Natural killer cell (primary cell): ENCODE measurements at regions not wholly inside any gene's neighbourhood (a gene's known extent, or its start where the extent isn't known, plus 50 kb on each side); places are given as distances from the start of the nearest gene placed in this dataset.

Experiments used
- ATAC-seq, 3 donors: fragments of 150-1000 bp in 2 of 3; fragments of 200-7000 bp in 1 of 3; cut with Tn5 transposase; 1 replicate in 1 of 3; 2 replicates in 2 of 3; pipeline ENCODE4 v1.10.0; 2021; ENCODE audit warnings: mild to moderate bottlenecking in 2 of 3, moderate library complexity in 2 of 3
- DNase-seq, 2 donors: peaks; one replicate each; pipeline versions ENCODE4 v3.0.0 to v3.0.0-alpha.2; 2013 to 2021; ENCODE audit warnings: mixed read lengths in 1 of 2
- H3K27ac ChIP-seq: one replicate; pipeline ENCODE4 v1.5.1; 2013; ENCODE audit warnings: mild to moderate bottlenecking, low read length
- H3K27me3 ChIP-seq: one replicate; pipeline ENCODE4 v1.6.1; 2013; ENCODE audit warnings: low read length; ENCODE audit not compliant: control insufficient read depth, insufficient read depth
- H3K36me3 ChIP-seq: one replicate; pipeline ENCODE4 v1.6.1; 2013; ENCODE audit warnings: low read length; ENCODE audit not compliant: control insufficient read depth, insufficient read depth
- H3K4me1 ChIP-seq: one replicate; pipeline ENCODE4 v1.6.1; 2013; ENCODE audit warnings: low read length; ENCODE audit not compliant: control insufficient read depth, insufficient read depth
- H3K4me3 ChIP-seq: one replicate; pipeline ENCODE4 v1.5.1; 2013; ENCODE audit warnings: low read length
- H3K9me3 ChIP-seq: one replicate; pipeline ENCODE4 v1.6.1; 2013; ENCODE audit warnings: low read length; ENCODE audit not compliant: control insufficient read depth, insufficient read depth
- H3K27ac Mint-ChIP-seq, 2 donors: one replicate each; pipeline ENCODE4 v1.8.0; 2022; ENCODE audit warnings: mild to moderate bottlenecking in 2 of 2, mixed read lengths in 2 of 2, moderate library complexity in 1 of 2
- H3K27me3 Mint-ChIP-seq, 2 donors: one replicate each; pipeline ENCODE4 v1.8.0; 2022; ENCODE audit warnings: low read depth in 2 of 2, mixed read lengths in 2 of 2
- H3K36me3 Mint-ChIP-seq: one replicate; pipeline ENCODE4 v1.8.0; 2022; ENCODE audit warnings: mixed read lengths
- H3K4me1 Mint-ChIP-seq, 2 donors: one replicate each; pipeline ENCODE4 v1.8.0; 2022; ENCODE audit warnings: mixed read lengths in 2 of 2
- H3K4me3 Mint-ChIP-seq: one replicate; pipeline ENCODE4 v1.8.0; 2022; ENCODE audit warnings: mild to moderate bottlenecking, moderate library complexity, mixed read lengths
- H3K9me3 Mint-ChIP-seq, 2 donors: one replicate each; pipeline ENCODE4 v1.8.0; 2022; ENCODE audit warnings: mixed read lengths in 2 of 2
- WGBS: methylation state at CpG from one replicate; pipeline ENCODE4 v1.1.7; 2013; ENCODE audit warnings: missing lambda C conversion rate; ENCODE audit not compliant: insufficient coverage; 5-methylcytosine and 5-hydroxymethylcytosine counted together
- intact Hi-C: fragments of 100-400 bp; cut with micrococcal nuclease; formaldehyde crosslinking; loops from one replicate; pipeline ENCODE4 v1.14.2; 2022
- TF ChIP-seq, protein P1 (sequence below): fragments of 200-600 bp; IDR thresholded peaks from one replicate; pipeline ENCODE4 v1.8.0; 2022; ENCODE audit warnings: antibody characterized with exemption

DNA sequence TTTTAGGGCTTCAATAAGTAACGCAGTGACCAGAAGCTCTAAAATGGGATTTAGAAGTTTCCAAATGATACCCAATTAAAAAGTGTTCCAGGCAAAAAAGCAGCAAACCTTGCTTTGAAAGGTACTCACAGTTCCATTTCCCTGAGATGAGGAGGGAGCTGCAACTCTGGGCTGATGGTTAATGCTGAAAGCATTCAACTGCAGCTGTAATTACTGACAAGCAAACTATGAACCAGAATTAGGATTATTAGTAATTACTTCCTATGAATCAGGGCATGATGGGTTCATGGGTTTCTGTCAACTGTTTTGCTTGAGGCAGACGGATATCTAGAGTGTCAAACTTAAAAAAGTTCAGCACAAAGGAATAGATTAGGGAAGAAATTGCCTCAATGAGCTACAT lies 357.4 kb downstream of the STIM2 start:
- no peaks in the 10 kb centered on the region for H3K4me1 ChIP-seq
- no peak overlapping the region for H3K4me3 Mint-ChIP-seq
- H3K4me3 ChIP-seq, result no peak overlapping the region
- ATAC-seq, result no peak
- no peak for DNase-seq
- WGBS, result 66% methylated on average over 2 of the region's 2 CpGs
- H3K36me3 Mint-ChIP-seq, result no peaks in the 10 kb centered on the region
- intact Hi-C loops, result no loop called here
- TF ChIP-seq, protein P1, sequence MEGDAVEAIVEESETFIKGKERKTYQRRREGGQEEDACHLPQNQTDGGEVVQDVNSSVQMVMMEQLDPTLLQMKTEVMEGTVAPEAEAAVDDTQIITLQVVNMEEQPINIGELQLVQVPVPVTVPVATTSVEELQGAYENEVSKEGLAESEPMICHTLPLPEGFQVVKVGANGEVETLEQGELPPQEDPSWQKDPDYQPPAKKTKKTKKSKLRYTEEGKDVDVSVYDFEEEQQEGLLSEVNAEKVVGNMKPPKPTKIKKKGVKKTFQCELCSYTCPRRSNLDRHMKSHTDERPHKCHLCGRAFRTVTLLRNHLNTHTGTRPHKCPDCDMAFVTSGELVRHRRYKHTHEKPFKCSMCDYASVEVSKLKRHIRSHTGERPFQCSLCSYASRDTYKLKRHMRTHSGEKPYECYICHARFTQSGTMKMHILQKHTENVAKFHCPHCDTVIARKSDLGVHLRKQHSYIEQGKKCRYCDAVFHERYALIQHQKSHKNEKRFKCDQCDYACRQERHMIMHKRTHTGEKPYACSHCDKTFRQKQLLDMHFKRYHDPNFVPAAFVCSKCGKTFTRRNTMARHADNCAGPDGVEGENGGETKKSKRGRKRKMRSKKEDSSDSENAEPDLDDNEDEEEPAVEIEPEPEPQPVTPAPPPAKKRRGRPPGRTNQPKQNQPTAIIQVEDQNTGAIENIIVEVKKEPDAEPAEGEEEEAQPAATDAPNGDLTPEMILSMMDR, result no peak
- no peak overlapping the region for H3K27ac Mint-ChIP-seq
- H3K9me3 Mint-ChIP-seq, result peaks cover 3 to 6% of the 10 kb centered on the region in 2 donors
- no peaks in the 10 kb centered on the region for H3K9me3 ChIP-seq
- H3K27ac ChIP-seq, result no peak overlapping the region
- no peaks in the 10 kb centered on the region for H3K27me3 ChIP-seq
- H3K4me1 Mint-ChIP-seq, result no peaks in the 10 kb centered on the region
- H3K27me3 Mint-ChIP-seq, result peaks cover 0 to 4% of the 10 kb centered on the region in 2 donors
- no peaks in the 10 kb centered on the region for H3K36me3 ChIP-seq

DNA sequence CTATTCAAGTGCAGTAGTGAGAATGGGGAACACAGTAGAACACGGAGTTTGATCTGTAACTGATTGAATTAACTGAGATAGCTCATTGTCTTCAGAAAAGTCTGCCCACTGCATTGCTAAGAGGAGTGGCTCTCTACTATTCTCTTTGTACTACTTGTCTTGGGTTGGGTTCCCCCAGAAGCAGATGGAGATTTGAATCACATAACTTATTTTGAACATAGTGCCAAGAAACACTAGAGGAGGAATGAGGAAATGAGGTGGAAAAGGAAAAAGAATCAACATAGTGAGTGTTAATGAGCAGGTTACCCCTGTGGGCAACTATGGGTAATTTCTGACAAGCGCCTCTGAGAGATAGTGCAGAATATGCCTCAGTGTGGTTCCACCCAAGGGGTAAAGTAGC lies 362.7 kb downstream of the STIM2 start:
- DNase-seq, result no peak
- TF ChIP-seq, protein P1, result no peak
- no peaks in the 10 kb centered on the region for H3K4me1 Mint-ChIP-seq

DNA sequence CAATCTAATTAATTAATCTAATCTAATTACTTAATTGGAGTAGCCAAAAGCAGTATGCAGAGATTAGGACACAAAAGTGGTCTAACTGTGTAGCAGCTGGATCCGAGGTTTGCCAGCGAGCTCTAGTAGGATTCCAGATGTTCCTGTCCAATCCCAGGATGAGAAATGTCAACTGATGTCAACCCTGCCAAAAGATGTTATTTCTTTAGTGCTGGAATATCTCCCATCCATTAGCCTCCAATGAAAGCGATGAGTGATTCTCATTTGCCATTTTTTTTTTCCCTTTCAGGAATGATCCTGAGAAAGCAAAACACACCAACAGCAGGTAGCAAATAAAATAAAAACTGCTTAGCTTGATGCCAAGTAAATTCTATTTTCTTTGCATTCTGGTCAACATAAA lies 372.9 kb downstream of the STIM2 start:
- TF ChIP-seq, protein P1, result no peak
- WGBS, result 92% methylated on average over 3 of the region's 3 CpGs
- DNase-seq (no peak), ATAC-seq (no peak)
- intact Hi-C loops, result no loop called here
- Histone ChIP-seq H3K9me3 (no peaks in the 10 kb centered on the region), H3K36me3 (no peaks in the 10 kb centered on the region), H3K27me3 (no peaks in the 10 kb centered on the region), H3K27ac (no peak overlapping the region), H3K4me3 (no peak overlapping the region), H3K4me1 (no peaks in the 10 kb centered on the region)
- no peaks in the 10 kb centered on the region for H3K4me1 Mint-ChIP-seq
- no peak overlapping the region for H3K4me3 Mint-ChIP-seq
- no peaks in the 10 kb centered on the region for H3K36me3 Mint-ChIP-seq
- peaks cover 4 to 14% of the 10 kb centered on the region in 2 donors for H3K9me3 Mint-ChIP-seq
- H3K27ac Mint-ChIP-seq, result no peak overlapping the region
- H3K27me3 Mint-ChIP-seq, result peaks cover 0 to 6% of the 10 kb centered on the region in 2 donors

More for the DNA sequence above, 362.7 kb downstream of the STIM2 start:
- Mint-ChIP-seq H3K27ac (no peak overlapping the region), H3K36me3 (no peaks in the 10 kb centered on the region), H3K27me3 (peaks cover 0 to 4% of the 10 kb centered on the region in 2 donors), H3K9me3 (peaks cover 3 to 7% of the 10 kb centered on the region in 2 donors), H3K4me3 (no peak overlapping the region)
- no peak overlapping the region for H3K27ac ChIP-seq
- H3K9me3 ChIP-seq, result no peaks in the 10 kb centered on the region
- intact Hi-C loops, result no loop called here
- no peaks in the 10 kb centered on the region for H3K36me3 ChIP-seq
- H3K4me3 ChIP-seq, result no peak overlapping the region
- H3K4me1 ChIP-seq, result no peaks in the 10 kb centered on the region
- no peak for ATAC-seq
- H3K27me3 ChIP-seq, result no peaks in the 10 kb centered on the region
- WGBS, result 80% methylated on average over 2 of the region's 2 CpGs

DNA sequence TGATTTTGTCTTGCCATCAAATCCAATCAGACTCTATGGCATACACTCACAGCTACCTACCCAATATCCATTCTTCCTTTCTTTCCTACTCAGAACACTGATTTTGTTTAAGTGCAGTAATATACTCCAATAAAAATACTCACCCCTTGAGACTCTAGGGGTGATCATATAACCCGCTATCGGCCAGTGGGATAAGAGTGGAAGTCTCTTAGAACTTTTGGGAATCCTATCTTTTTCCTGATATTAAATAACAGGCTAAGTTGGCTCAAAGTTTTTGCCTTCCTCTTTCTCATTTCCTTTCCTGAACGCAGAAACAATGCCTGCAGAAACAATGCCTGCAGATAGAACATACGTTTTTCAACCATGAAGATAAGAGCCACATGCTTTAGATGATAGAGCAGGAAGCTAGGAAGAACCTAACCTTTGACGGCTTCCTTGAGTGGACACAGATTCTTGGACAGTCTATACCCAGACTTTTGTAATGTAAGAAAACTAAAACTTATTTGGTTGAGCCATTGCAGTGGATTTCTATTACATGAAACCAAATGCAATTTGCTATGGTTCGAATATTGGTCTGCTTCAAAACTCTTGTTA lies 373.8 kb downstream of the STIM2 start:
- H3K36me3 Mint-ChIP-seq, result no peaks in the 10 kb centered on the region
- WGBS, result 17% methylated on average over 4 of the region's 6 CpGs
- Histone ChIP-seq H3K27ac (no peak overlapping the region), H3K36me3 (no peaks in the 10 kb centered on the region), H3K27me3 (no peaks in the 10 kb centered on the region), H3K4me1 (no peaks in the 10 kb centered on the region), H3K4me3 (no peak overlapping the region), H3K9me3 (no peaks in the 10 kb centered on the region)
- peaks cover 0 to 6% of the 10 kb centered on the region in 2 donors for H3K27me3 Mint-ChIP-seq
- TF ChIP-seq, protein P1, result no peak
- H3K4me3 Mint-ChIP-seq, result no peak overlapping the region
- H3K4me1 Mint-ChIP-seq, result no peaks in the 10 kb centered on the region
- ATAC-seq (no peak), DNase-seq (no peak)
- intact Hi-C loops, result no loop called here
- peaks cover 4 to 14% of the 10 kb centered on the region in 2 donors for H3K9me3 Mint-ChIP-seq
- H3K27ac Mint-ChIP-seq, result no peak overlapping the region
